Stimulated activated CD8-positive, alpha-beta memory T cell treated with anti-CD3 and anti-CD28 coated beads, Interleukin-2, amount 100 ng/mL, for 48 hours (primary cell): ENCODE measurements at regions not wholly inside any gene's neighbourhood (a gene's known extent, or its start where the extent isn't known, plus 50 kb on each side); places are given as distances from the start of the nearest gene placed in this dataset.
"Not testable (repeated sequence)": the region's sequence is repeated elsewhere in the genome, so short reads cannot be mapped to it uniquely, and the experiment has no call there.

Experiments used
- DNase-seq, 2 donors: peaks; one replicate each; pipeline ENCODE4 v3.0.0-alpha.2; 2020; ENCODE audit warnings: low read depth in 2 of 2

- DNase-seq = not testable (repeated sequence)
Observed at GRCh38 chrX:39277685-39278390, 476.6 kb downstream of the MID1IP1 start.

- DNase-seq = no peak
Observed at GRCh38 chrX:39283239-39283638, 482.0 kb downstream of the MID1IP1 start.

- DNase-seq = no peak
Observed at GRCh38 chrX:39288592-39288991, 487.3 kb downstream of the MID1IP1 start.

- no peak for DNase-seq
Observed at GRCh38 chrX:39289827-39290226, 488.6 kb downstream of the MID1IP1 start.

GRCh38 chrX:39293203-39293602, 491.9 kb downstream of the MID1IP1 start:
- no peak for DNase-seq

- DNase-seq = no peak
Observed at GRCh38 chrX:39296472-39296871, 495.2 kb downstream of the MID1IP1 start.

GRCh38 chrX:39298821-39299220, 497.6 kb downstream of the MID1IP1 start:
- DNase-seq = no peak

- no peak for DNase-seq
Observed at GRCh38 chrX:39299615-39300014, 498.4 kb downstream of the MID1IP1 start.

GRCh38 chrX:39301036-39301435, 499.8 kb downstream of the MID1IP1 start:
- no peak for DNase-seq

GRCh38 chrX:39302838-39303237, 501.6 kb downstream of the MID1IP1 start:
- no peak for DNase-seq

- DNase-seq = no peak
Observed at GRCh38 chrX:39304746-39305145, 503.5 kb downstream of the MID1IP1 start.

GRCh38 chrX:39307488-39307887, 506.2 kb downstream of the MID1IP1 start:
- DNase-seq = no peak

- no peak for DNase-seq
Observed at GRCh38 chrX:39308126-39308525, 506.9 kb downstream of the MID1IP1 start.

GRCh38 chrX:39309018-39309635, 507.9 kb downstream of the MID1IP1 start:
- DNase-seq = no peak

- DNase-seq = no peak
Observed at GRCh38 chrX:39309721-39310152, 508.5 kb downstream of the MID1IP1 start.

GRCh38 chrX:39310891-39311290, 509.6 kb downstream of the MID1IP1 start:
- DNase-seq = no peak

GRCh38 chrX:39311646-39312045, 510.4 kb downstream of the MID1IP1 start:
- DNase-seq = no peak

GRCh38 chrX:39313146-39313545, 511.9 kb downstream of the MID1IP1 start:
- DNase-seq = no peak

- DNase-seq = no peak
Observed at GRCh38 chrX:39318506-39319343, 517.5 kb downstream of the MID1IP1 start.

GRCh38 chrX:39320165-39320564, 518.9 kb downstream of the MID1IP1 start:
- DNase-seq = no peak

GRCh38 chrX:39322496-39322895, 521.2 kb downstream of the MID1IP1 start:
- DNase-seq = no peak

GRCh38 chrX:39324233-39324930, 523.1 kb downstream of the MID1IP1 start:
- no peak for DNase-seq
